Heart left ventricle (tissue), 16 donors: ENCODE measurements at regions not wholly inside any gene's neighbourhood (a gene's known extent, or its start where the extent isn't known, plus 50 kb on each side); places are given as distances from the start of the nearest gene placed in this dataset.

Source experiments
- ATAC-seq, 4 donors: fragments of 200-7000 bp; cut with Tn5 transposase; one replicate each; pipeline ENCODE4 v1.9.1; 2020 to 2022; ENCODE audit warnings: moderate library complexity in 4 of 4, mild to moderate bottlenecking in 3 of 4, moderate number of reproducible peaks in 1 of 4
- DNase-seq, 5 donors: peaks; one replicate each; pipeline ENCODE4 v3.0.0-alpha.2; 2020
- H3K27ac ChIP-seq, 12 donors: fragments of 200-600 bp; sonication (generic) in 4 of 12; one replicate each; pipeline versions ENCODE4 v1.5.0 to v1.8.0; 2016 to 2022; ENCODE audit warnings: mild to moderate bottlenecking in 2 of 12
- H3K27me3 ChIP-seq, 9 donors: fragments of 200-600 bp; sonication (generic) in 2 of 9; one replicate each; pipeline versions ENCODE4 v1.5.1 to v1.8.0; 2016 to 2022; ENCODE audit warnings: mild to moderate bottlenecking in 3 of 9
- H3K36me3 ChIP-seq, 9 donors: fragments of 200-600 bp; sonication (generic) in 2 of 9; one replicate each; pipeline versions ENCODE4 v1.5.0 to v1.8.0; 2018 to 2022; ENCODE audit warnings: mild to moderate bottlenecking in 2 of 9
- H3K4me1 ChIP-seq, 12 donors: fragments of 200-600 bp; sonication (generic) in 4 of 12; one replicate each; pipeline versions ENCODE4 v1.5.0 to v1.8.0; 2016 to 2022; ENCODE audit warnings: mild to moderate bottlenecking in 3 of 12
- H3K4me3 ChIP-seq, 12 donors: fragments of 200-600 bp; sonication (generic) in 4 of 12; one replicate each; pipeline versions ENCODE4 v1.5.0 to v1.8.0; 2017 to 2022; ENCODE audit warnings: mild to moderate bottlenecking in 9 of 12, moderate library complexity in 4 of 12
- H3K9me3 ChIP-seq, 12 donors: fragments of 200-600 bp; sonication (generic) in 4 of 12; one replicate each; pipeline versions ENCODE4 v1.5.0 to v1.8.0; 2016 to 2022; ENCODE audit warnings: mild to moderate bottlenecking in 1 of 12
- POLR2A ChIP-seq, 2 donors: fragments of 450-650 bp; IDR thresholded peaks; one replicate each; pipeline ENCODE4 v1.6.1; 2017; ENCODE audit warnings: antibody characterized with exemption in 2 of 2, mild to moderate bottlenecking in 2 of 2, moderate library complexity in 2 of 2
- WGBS, 4 donors: extraction: QIAGEN DNeasy Blood & Tissue Kit in 2 of 4; methylation state at CpG; one replicate each; pipeline versions ENCODE4 v1.1.5 to v1.1.7; 2013 to 2018; 5-methylcytosine and 5-hydroxymethylcytosine counted together
- intact Hi-C, 10 donors: fragments of 100-400 bp; cut with DNase I; formaldehyde crosslinking; loops; one replicate each; pipeline versions ENCODE4 v1.11.1 to v1.14.2; 2022
- TF ChIP-seq, protein P1 (sequence below), 12 donors: fragments of 200-600 bp; sonication (generic) in 4 of 12; IDR thresholded peaks; one replicate each; pipeline versions ENCODE4 v1.5.0 to v1.8.0; 2018 to 2022; ENCODE audit warnings: antibody characterized with exemption in 12 of 12, mild to moderate bottlenecking in 5 of 12
- donor health status: ischemic (EF 13 %, LVEDD 7.1; RV severe dilation, severe dysfunction).
- donor health status: healthy with polysubstance abuse.
- donor health status: DM: no; HTN: yes; CAD: no.
- donor health status: DM: no; HTN: no; CAD: no.
- donor health status: ischemic (EF 25% LVEDD 6.9; RV normal size, moderate dysfunction).
- donor health status: ischemic (EF 25% LVEDD 5.7; RV mildly dilated, moderate dysfunction).
- donor health status: healthy.
- donor health status: DM: yes; HTN: yes; CAD: no.
- donor health status: ischemic (EF 35%, LVEDD 5.7; RV mildly dilated, moderate dysfunction).
- donor health status: nonischemic (EF 11% LVEDD 7.7; RV severe dilation, severe dysfunction).
- donor health status: DM: yes; HTN: yes; CAD: no.
- donor health status: PGD.
- donor health status: ischemic (EF 29% LVEDD 5.4; RV normal size, mild dysfunction).
- donor health status: nonischemic (EF 23%, LVEDD 6.1; RV moderate dilation, normal function).

DNA sequence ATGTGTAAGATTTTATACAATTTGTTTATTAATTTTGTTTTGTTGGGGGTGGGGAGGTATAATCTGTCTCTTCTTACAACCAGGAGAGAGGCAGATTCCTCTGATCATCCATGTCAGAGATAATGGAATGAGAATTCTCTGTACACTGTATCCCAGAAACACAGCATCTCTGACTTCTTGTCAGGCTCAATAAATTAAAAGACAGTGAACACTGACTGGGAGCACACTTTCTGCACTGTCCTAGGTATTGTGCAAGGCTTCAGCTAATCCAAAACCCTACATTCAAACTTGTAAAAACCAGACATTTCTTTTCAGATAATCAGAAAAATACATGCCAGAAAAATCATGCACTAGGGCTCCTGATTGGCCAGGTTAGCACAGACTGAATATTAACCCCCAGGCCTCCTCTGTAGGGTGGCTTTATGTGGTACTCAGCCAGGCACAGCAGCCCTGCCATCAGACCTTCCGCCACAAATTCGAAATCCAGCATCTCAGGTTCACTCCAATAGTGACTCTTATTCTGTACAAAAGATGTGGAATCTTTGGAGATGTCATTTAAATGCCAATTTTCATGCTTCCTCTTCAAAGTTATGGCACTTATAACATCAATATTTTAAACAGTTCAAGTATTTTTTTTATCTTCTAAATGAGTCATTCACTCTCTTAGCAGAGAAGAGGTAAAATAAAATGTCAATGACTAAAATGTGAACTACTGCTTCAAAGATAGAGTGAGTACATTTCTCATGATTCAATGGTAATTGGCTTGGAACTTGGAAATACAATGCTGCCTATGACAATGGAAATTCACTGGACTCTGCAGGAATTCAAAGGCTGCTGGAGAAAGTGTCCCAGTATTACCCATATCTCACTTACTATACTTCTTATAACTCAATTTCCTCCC, 211.5 kb downstream of the KLF12 start:
- intact Hi-C loops, result no loop called here
- Histone ChIP-seq H3K4me3 (no peak overlapping the region), H3K27me3 (no peaks in the 10 kb centered on the region), H3K27ac (no peak overlapping the region), H3K9me3 (no peaks in the 10 kb centered on the region), H3K4me1 (peaks cover 0 to 15% (median 4%) of the 10 kb centered on the region in 12 donors), H3K36me3 (no peaks in the 10 kb centered on the region)
- WGBS, 4 donors, result 93 to 99% (median 96%) methylated on average over 2 of the region's 2 CpGs
- ATAC-seq (no peak), DNase-seq (no peak)
- TF ChIP-seq POLR2A (IDR thresholded peaks at IDR 0.05), result no peak
- TF ChIP-seq, protein P1, sequence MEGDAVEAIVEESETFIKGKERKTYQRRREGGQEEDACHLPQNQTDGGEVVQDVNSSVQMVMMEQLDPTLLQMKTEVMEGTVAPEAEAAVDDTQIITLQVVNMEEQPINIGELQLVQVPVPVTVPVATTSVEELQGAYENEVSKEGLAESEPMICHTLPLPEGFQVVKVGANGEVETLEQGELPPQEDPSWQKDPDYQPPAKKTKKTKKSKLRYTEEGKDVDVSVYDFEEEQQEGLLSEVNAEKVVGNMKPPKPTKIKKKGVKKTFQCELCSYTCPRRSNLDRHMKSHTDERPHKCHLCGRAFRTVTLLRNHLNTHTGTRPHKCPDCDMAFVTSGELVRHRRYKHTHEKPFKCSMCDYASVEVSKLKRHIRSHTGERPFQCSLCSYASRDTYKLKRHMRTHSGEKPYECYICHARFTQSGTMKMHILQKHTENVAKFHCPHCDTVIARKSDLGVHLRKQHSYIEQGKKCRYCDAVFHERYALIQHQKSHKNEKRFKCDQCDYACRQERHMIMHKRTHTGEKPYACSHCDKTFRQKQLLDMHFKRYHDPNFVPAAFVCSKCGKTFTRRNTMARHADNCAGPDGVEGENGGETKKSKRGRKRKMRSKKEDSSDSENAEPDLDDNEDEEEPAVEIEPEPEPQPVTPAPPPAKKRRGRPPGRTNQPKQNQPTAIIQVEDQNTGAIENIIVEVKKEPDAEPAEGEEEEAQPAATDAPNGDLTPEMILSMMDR (IDR thresholded peaks at IDR 0.05), result no peak

DNA sequence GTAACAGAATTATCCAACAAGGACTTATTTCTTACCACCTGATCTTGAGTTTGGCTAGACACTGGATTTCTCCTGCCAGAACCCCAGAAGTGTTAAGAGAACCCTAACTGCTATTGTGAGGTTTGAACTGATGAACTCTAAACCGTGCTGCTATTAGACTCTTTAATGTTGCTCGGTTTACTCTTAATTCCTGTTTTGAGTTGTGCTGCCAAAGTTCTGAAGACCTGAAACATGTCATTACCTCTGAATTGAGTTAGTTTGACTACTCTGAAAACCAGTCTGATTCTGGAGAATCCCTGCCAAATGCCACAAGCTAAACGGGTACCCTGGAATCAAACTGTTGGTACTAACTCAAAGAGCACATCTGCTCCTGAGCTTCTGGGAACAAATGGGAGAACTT, 215.5 kb downstream of the KLF12 start:
- H3K9me3 ChIP-seq, result no peaks in the 10 kb centered on the region
- TF ChIP-seq POLR2A (IDR thresholded peaks at IDR 0.05), result no peak
- TF ChIP-seq, protein P1 (IDR thresholded peaks at IDR 0.05), result no peak
- ATAC-seq (no peak), DNase-seq (no peak)
- H3K27me3 ChIP-seq, result no peaks in the 10 kb centered on the region
- no peak overlapping the region for H3K4me3 ChIP-seq
- H3K27ac ChIP-seq, result no peak overlapping the region
- H3K4me1 ChIP-seq, result peaks cover 0 to 32% (median 17%) of the 10 kb centered on the region in 12 donors
- intact Hi-C loops, result no loop called here
- 72 to 81% (median 75%) methylated on average over 3 of the region's 3 CpGs for WGBS, 4 donors
- no peaks in the 10 kb centered on the region for H3K36me3 ChIP-seq

DNA sequence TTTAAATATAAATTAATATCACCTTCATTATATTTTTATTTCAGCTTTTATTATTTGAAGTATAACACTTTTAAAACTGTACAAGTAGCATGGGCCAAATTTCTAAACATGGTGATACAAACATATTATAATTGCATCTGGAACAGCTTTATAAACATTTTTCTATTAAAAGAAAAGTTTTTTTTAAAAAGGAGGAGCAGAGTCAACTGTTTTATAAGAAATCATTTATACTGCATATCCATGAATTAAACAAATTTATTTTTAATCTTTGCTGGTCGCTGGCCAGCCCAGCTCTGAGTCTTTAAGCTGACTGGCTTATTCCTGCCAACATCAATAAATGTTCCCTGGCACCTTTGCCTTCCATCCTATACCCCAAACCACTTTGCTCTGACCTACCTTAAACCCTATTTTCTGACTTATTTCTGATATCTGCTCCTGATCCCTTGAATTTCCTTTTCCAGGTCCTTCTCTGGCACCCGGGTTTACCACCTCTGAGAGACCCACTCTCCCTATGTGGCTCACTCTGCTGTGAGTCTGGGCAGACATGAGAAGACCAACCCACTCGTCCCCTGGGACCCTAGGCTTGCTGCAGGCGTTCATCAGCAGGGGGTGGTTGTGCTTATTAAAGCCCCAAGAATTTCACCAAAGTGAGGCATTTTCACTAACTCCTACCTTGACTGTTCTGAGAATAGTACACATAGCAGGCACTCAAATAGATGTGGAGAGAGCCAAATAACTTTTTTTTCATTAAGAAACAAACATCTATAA, 220.3 kb downstream of the KLF12 start:
- H3K4me3 ChIP-seq, result no peak overlapping the region
- DNase-seq (peak in 2 of 5 donors; percentile 36 to 37), ATAC-seq (peak in 2 of 4 donors; percentile 39 to 40)
- peaks cover 0 to 36% (median 24%) of the 10 kb centered on the region in 12 donors for H3K4me1 ChIP-seq
- no peaks in the 10 kb centered on the region for H3K9me3 ChIP-seq
- no peaks in the 10 kb centered on the region for H3K36me3 ChIP-seq
- H3K27me3 ChIP-seq, result no peaks in the 10 kb centered on the region
- 58 to 66% (median 62%) methylated on average over 4 of the region's 4 CpGs for WGBS, 4 donors
- peak overlapping the region in 3 of 12 donors; percentile 4 to 45 (median 20) for H3K27ac ChIP-seq
- intact Hi-C loops, result no loop called here
- TF ChIP-seq, protein P1 (IDR thresholded peaks at IDR 0.05), result no peak
- no peak for TF ChIP-seq POLR2A (IDR thresholded peaks at IDR 0.05)
